ENCODE measurements at regions not wholly inside any gene's neighbourhood (a gene's known extent, or its start where the extent isn't known, plus 50 kb on each side); places are given as distances from the start of the nearest gene placed in this dataset.

DNA sequence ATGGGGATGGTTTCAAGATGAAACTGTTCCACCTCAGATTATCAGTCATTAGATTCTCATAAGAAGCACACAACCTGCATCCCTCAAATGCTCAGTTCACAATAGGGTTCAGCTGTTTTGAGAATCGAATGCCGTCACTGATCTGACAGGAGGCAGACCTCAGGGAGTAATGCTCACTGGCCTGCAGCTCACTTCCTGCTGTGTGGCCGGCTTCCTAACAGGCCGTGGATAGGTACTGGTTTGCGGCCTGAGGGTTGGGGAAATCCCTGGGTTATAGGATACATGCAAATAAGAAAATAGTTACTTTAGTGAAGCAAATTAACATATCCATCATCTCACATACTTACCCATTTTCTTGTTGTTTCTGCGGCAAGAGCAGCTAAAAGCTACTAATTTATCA lies 160.4 kb downstream of the MAD2L1 start:
- TF ChIP-seq, protein P1, sequence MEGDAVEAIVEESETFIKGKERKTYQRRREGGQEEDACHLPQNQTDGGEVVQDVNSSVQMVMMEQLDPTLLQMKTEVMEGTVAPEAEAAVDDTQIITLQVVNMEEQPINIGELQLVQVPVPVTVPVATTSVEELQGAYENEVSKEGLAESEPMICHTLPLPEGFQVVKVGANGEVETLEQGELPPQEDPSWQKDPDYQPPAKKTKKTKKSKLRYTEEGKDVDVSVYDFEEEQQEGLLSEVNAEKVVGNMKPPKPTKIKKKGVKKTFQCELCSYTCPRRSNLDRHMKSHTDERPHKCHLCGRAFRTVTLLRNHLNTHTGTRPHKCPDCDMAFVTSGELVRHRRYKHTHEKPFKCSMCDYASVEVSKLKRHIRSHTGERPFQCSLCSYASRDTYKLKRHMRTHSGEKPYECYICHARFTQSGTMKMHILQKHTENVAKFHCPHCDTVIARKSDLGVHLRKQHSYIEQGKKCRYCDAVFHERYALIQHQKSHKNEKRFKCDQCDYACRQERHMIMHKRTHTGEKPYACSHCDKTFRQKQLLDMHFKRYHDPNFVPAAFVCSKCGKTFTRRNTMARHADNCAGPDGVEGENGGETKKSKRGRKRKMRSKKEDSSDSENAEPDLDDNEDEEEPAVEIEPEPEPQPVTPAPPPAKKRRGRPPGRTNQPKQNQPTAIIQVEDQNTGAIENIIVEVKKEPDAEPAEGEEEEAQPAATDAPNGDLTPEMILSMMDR (IDR thresholded peaks at IDR 0.05), result no peak
- TF ChIP-seq POLR2A (IDR thresholded peaks at IDR 0.05), result no peak

Measured in testis (tissue), 2 donors.